T-helper 2 cell treated with Interferon-gamma antibody and Interleukin-4, amounts not matched to agents 100 ng/mL and 5 ng/mL, for 36 hours (primary cell): ENCODE measurements at regions not wholly inside any gene's neighbourhood (a gene's known extent, or its start where the extent isn't known, plus 50 kb on each side); places are given as distances from the start of the nearest gene placed in this dataset.

ENCODE experiments used
- intact Hi-C: fragments of 100-400 bp; cut with micrococcal nuclease; formaldehyde crosslinking; loops from one replicate; pipeline ENCODE4 v1.15.1; 2023

DNA sequence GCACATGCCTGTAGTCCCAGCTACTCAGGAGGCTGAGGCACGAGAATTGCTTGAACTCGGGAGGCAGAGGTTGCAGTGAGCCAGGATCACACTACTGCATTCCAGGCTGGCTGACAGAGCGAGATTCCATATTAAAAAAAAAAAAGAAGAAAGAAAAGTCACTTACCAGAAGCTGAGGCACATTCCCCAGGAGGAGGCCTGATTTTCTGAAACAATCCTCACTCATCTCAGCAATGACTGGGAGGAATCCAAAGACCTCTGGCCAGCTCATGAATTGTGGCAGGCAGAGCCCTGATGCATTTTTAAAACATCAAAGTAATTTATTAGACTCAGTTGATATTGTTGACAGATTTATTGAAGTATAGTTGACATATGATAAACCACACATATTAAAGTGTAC lies 206.3 kb downstream of the FOXO1 start:
- intact Hi-C loops = no loop called here

DNA sequence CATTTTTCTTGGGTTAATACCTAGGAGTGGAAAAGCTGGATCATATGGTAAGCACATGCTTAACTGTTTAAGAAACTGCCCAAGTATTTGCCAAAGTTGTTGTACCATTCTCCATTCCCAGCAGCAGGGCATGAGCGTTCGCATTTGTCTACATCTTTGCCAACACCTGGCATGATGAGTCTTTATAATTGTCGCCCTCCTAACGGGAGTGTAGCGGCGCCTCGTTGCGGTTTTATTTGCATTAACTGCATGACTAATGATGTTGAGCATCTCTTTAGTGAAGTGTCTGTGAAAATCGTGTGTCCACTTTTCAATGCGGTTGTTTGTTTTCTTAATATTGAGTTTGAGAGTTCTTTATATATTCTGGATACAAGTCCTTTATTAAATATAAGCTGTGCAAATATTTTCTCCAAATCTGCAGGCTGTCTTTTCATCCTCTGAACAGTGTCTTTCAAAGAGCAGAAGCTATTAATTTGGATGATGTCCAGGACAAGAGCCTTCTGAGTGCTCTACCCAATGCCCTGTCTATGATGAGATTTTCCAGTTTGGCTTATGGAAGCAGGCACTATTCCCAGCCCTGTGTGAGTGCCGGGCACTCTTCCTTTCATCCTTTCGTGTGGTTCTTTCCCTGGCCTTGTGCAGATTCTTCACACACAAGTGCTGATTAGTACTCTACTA lies 202.0 kb downstream of the FOXO1 start:
- intact Hi-C loops = no loop called here

DNA sequence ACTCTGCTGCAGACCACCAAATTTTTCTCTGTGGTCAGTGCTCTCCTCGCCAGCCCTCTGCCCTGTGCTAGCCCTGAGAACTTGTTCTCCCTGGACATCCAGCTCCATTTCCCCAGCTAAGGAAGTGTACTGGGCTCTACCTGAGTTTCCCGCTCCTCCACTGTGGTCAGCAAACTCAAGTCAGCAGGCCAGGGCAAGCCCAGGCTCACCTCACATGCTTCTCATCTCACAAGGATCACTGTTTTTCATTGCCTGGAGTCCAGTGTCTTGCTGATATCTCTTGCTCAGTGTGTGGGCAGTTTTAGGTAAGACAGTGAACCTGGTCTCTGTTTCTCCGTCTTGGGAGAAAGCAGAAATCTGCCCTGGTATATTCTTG lies 201.4 kb downstream of the FOXO1 start:
- intact Hi-C loops = no loop called here

GRCh38 chr13:40466272-40466671 lies 200.2 kb downstream of the FOXO1 start:
- intact Hi-C loops = no loop called here

DNA sequence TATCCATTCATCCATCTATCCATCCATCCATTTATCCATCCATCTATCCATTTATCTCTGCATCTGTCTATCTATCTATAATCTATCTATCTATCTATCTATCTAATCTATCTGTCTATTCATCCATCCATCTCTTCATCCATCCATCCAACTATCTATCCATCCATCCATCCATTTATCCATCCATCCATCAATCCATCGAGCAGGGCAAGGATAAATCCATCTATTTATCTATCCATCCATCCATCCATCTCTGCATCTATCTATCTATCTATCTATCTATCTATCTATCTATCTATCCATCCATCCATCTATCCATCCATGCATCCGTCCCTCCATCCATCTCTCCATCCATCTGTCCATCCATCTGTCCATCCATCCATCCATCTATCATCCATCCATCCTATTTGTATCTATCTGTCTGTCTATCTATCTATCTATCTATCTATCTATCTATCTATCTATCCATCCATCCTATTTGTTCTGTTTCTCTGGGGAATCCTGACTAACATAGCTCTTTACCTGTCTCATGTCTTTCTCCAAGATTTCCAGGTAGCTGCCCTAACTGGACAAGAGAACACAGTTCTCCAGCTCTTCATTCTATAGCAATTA lies 198.1 kb downstream of the FOXO1 start:
- intact Hi-C loops = no loop called here

DNA sequence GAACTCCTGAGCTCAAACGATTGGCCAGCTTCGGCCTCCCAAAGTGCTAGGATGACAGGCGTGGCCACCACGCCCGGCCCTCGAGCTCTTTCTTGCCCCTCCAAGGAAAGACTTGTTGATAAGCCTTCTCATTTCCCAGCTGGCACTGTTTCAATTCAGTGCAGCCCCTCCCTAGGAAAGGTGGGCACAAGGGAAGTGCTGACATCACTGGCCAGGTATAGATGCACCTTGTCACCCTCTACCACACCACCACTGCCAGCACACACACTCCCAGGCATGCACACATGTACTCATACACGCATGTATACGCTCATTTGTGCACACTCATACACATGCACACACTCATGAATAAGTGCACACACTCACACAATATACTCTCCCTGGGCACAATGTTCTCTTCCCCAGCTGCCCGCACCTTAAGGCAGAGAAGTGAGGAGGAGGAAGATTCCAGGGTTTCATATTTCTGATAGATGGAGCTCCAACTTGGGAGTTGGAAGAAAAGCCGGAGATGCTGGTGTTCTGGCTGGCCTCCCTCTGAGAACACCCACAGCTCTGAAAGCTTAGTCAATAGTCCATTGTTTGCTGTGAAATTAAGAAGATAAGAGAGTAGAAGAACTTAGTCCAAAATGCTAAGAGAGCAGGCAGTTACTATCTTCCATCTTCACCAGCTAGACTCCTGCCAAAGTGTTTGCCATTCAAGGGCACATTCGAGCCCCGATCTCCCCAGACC lies 196.7 kb downstream of the FOXO1 start:
- intact Hi-C loops = no loop called here

DNA sequence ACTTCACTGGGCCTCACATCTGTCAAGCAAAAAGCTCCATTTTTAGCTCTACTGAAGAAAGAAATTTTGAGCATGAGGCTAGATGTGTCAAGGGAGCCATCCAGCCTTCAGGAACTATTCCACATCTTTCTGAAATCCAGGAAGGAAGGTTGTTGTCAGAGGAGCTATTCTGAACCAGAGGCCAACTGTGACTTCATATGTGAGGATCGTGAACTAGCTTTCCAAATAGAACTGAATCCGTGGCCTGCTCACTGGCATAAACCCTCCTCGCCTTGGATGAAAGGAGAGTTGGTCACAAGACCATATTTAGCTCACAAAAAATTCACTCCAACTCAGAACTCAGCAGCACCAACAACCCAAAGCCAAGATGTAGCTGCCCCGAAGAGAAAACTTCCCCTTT lies 195.8 kb downstream of the FOXO1 start:
- intact Hi-C loops = no loop called here

DNA sequence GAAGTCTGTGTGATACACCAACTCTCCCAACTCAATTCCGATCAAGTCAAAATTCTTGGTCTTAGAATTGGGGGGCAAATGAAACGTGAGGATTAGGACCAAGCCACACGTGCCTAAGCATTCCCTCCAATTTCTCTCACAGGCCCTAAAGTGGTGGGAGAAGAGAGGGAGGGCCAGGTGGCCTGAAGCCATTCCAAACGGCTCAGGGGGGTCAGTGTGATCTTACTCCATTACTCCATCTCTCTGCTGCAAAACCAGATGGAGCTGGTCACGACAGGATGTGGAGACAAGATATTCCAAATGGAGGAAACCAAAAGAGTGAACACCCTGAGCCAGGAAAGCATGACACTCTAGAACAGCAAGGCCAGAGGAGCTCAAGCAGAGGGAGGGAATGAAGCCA lies 195.4 kb downstream of the FOXO1 start:
- intact Hi-C loops = no loop called here

- intact Hi-C loops = no loop called here
Observed at GRCh38 chr13:40471911-40472310, 194.5 kb downstream of the FOXO1 start.

DNA sequence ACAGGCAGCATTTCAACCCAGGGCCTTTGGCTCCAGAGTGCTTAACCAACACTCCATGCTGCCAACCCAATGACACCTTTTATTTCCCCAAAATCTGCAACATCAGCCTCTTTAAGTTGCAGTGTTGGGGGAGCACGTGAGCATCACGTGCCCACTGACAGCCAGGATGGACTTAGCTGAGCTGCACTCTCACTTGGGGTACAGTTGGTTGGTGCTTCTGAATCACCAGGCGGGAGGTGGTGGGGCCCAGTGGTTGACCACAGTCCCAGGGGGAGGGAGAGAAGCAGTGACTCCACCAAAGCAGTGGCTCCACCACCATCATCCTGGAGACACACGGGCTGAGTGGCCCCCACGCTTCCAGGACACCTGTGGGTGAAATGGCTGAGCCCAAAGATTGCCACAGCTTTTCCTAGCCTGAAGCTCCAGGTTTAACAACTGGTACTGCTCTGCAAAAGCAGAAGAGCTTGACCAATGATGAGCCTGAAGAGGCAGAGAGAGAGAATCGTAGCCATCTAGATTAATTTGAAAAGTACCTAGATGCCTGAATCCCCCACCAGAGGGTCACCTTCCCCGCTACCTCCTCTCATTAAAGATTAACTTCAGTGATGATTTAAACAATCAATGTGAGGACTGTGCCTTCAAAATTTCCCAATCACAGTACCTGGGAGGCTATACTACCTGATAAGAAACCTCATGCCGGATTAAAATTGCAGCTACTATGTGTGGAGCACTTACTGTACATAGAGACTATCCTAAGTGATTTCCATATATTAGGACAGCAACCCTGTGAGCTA lies 193.8 kb downstream of the FOXO1 start:
- intact Hi-C loops = no loop called here

DNA sequence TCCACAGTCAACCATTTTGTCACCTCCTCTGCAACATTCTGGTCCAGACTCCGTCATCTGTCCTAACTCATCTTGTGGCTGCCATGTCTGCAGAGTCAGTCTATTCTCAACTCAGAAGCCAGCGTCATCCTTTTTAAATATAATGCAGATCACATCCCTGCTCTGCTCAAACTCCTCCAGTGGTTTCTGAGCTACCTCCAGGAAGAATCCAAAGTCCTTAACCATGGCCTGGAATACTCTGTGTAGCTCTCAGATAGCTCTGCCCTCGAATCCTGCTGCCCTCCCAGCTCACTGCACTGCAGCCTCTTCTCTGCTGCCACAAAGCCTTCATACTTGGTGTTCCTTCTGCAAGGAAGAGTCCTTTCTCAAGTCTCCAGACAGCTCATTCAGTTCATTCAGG lies 190.8 kb downstream of the FOXO1 start:
- intact Hi-C loops = no loop called here

DNA sequence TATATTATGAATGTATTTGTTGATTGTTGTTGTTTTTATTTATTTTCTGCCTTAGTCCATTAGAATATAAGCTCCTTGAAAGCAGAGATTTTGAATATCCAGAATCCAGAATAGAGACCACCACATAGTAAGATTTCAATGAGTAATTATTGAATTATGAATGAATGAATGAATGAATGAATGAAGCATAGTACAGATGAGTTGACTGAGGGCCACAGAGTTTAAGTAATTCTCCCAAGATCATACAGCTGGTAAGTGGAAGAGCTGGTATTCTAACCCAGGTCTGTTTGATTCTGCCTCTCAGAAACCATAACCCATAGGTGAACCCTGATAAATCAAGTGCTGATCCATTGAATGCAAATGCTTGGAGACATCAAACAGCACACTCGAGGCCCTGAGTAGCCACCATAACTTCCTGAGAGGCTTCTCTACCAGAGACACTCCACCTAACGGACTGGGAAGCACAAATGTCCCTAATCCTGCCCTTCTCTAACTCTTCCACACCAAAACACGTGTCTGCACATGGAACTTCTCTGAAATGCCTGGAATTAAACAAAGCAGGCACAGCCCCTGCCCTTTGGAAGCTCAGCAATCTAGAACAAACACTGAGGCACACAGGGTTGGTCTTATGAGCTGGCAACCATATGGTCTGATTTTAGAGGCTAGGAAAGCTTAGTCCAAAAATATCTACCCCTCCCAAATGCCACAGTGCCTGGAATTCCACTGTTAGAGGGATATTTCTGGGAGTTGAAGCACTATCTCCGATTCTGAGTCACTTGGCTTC lies 190.1 kb downstream of the FOXO1 start:
- intact Hi-C loops = no loop called here

- intact Hi-C loops = no loop called here
Observed at GRCh38 chr13:40477623-40478608, 188.5 kb downstream of the FOXO1 start.

DNA sequence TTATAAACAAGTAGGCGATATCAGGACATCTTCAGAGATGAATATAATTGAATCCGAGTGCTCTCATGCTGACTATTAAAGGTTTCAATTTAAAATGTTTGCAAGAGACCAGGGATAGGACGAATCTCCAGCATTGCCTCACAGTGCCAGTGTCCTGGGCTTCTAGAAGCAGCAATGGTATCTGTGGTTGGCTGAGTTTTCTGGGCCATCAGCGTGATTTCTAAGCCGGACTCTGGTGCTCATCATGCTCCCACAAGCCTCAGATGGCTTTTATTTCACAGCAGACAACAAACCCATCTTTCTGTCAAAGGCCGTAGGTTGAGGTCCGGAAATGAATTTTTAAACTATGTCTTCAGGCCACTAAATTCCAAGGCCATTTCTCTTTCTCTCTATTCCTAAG lies 187.7 kb downstream of the FOXO1 start:
- intact Hi-C loops = no loop called here

DNA sequence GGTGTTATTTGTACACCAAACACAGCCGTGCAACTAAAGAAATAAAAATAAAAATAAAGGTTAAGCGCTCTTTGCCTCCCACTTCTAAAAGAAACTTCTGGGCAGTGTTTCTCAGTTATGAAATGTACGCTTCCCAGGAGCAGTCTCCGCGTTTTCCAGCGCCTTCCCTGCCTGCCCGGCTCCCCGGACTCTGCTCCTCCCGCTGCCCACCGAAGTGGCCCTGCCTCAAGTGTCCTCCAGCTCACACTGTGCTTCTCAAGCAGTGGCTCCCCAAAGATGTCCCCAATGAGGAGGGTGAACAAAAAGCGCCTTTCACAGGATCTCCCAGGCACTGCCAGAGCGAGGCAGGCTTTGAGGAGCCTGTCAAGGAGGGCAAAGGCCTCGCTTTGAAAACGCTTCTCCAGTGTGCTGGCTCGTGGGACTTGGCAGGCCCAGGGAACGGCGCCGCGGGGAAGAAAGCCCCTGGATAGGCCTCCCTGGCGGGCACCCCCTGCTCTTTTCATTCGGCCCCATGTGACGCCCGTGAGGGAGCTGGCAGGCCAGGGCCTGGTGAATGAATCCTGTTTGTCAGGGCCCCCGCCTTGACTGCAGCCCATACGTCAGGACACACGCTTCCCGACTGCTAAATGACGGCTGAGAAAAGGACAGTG lies 187.1 kb downstream of the FOXO1 start:
- intact Hi-C loops = no loop called here

- intact Hi-C loops = loop anchor here (10.0 kb wide), 1 partner anchor 255 kb away; no protein-coding TSS in a partner anchor
Observed at GRCh38 chr13:40480012-40480914, 186.2 kb downstream of the FOXO1 start.

GRCh38 chr13:40480915-40481516 lies 185.4 kb downstream of the FOXO1 start:
- intact Hi-C loops = loop anchor here (10.0 kb wide), 1 partner anchor 256 kb away; no protein-coding TSS in a partner anchor

DNA sequence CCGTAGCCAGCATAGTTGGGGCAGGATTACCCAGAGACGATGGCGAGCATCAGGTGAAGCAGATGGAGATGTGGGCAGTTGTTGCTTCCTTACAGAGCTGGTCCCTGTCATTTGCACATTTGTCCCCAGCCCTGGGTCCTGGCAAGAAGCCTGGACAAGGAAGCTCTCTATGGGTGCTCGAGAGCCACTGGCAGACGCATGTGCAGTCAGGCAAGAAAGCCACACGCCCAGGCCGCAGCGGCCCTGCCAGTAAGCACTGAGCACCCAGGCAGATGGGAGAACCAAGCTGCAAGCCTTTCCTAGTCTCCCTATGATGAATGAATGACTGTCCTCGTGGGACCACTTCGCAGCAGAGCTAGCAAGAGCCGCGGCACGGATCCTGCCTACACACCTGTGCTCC lies 182.8 kb downstream of the FOXO1 start:
- intact Hi-C loops = loop anchor here (10.0 kb wide), 1 partner anchor 259 kb away; no protein-coding TSS in a partner anchor
